ENCODE measurements at regions not wholly inside any gene's neighbourhood (a gene's known extent, or its start where the extent isn't known, plus 50 kb on each side); places are given as distances from the start of the nearest gene placed in this dataset.
"Not testable (repeated sequence)": the region's sequence is repeated elsewhere in the genome, so short reads cannot be mapped to it uniquely, and the experiment has no call there.

- not testable (repeated sequence) for DNase-seq (ENCODE audit: low read depth)
Observed at GRCh38 chr4:9110700-9111099, 59.5 kb upstream of the FAM90A26 start.

GRCh38 chr4:9103148-9103524 lies 67.1 kb upstream of the FAM90A26 start:
- not testable (repeated sequence) for DNase-seq (ENCODE audit: low read depth)

GRCh38 chr4:9102471-9103147 lies 67.6 kb upstream of the FAM90A26 start:
- DNase-seq (ENCODE audit: low read depth) = not testable (repeated sequence)

- not testable (repeated sequence) for DNase-seq (ENCODE audit: low read depth)
Observed at GRCh38 chr4:9096330-9096729, 73.9 kb upstream of the FAM90A26 start.

GRCh38 chr4:9078796-9079195 lies 91.4 kb upstream of the FAM90A26 start:
- not testable (repeated sequence) for DNase-seq (ENCODE audit: low read depth)

GRCh38 chr4:9076974-9077373 lies 93.2 kb upstream of the FAM90A26 start:
- not testable (repeated sequence) for DNase-seq (ENCODE audit: low read depth)

GRCh38 chr4:9076486-9076885 lies 93.7 kb upstream of the FAM90A26 start:
- DNase-seq (ENCODE audit: low read depth) = not testable (repeated sequence)

GRCh38 chr4:9073371-9073770 lies 96.8 kb upstream of the FAM90A26 start:
- DNase-seq (ENCODE audit: low read depth) = not testable (repeated sequence)

GRCh38 chr4:9072521-9073220 lies 97.5 kb upstream of the FAM90A26 start:
- DNase-seq (ENCODE audit: low read depth) = not testable (repeated sequence)

GRCh38 chr4:9067923-9068322 lies 102.3 kb upstream of the FAM90A26 start:
- DNase-seq (ENCODE audit: low read depth) = not testable (repeated sequence)

- DNase-seq (ENCODE audit: low read depth) = not testable (repeated sequence)
Observed at GRCh38 chr4:9063612-9064011, 106.6 kb upstream of the FAM90A26 start.

- not testable (repeated sequence) for DNase-seq (ENCODE audit: low read depth)
Observed at GRCh38 chr4:9024866-9025265, 145.3 kb upstream of the FAM90A26 start.

- DNase-seq (ENCODE audit: low read depth) = not testable (repeated sequence)
Observed at GRCh38 chr4:9009792-9010191, 138.2 kb upstream of the HMX1 start.

- not testable (repeated sequence) for DNase-seq (ENCODE audit: low read depth)
Observed at GRCh38 chr4:9008407-9008806, 136.8 kb upstream of the HMX1 start.

GRCh38 chr4:9001153-9001552 lies 129.5 kb upstream of the HMX1 start:
- not testable (repeated sequence) for DNase-seq (ENCODE audit: low read depth)

GRCh38 chr4:9000505-9001001 lies 128.9 kb upstream of the HMX1 start:
- peak; percentile 1 for DNase-seq (ENCODE audit: low read depth)

- not testable (repeated sequence) for DNase-seq (ENCODE audit: low read depth)
Observed at GRCh38 chr4:8992981-8993380, 121.3 kb upstream of the HMX1 start.

- not testable (repeated sequence) for DNase-seq (ENCODE audit: low read depth)
Observed at GRCh38 chr4:8991449-8991848, 119.8 kb upstream of the HMX1 start.

GRCh38 chr4:8990341-8990740 lies 118.7 kb upstream of the HMX1 start:
- DNase-seq (ENCODE audit: low read depth) = not testable (repeated sequence)

- DNase-seq (ENCODE audit: low read depth) = not testable (repeated sequence)
Observed at GRCh38 chr4:8985786-8986185, 114.1 kb upstream of the HMX1 start.

GRCh38 chr4:8984641-8985040 lies 113.0 kb upstream of the HMX1 start:
- not testable (repeated sequence) for DNase-seq (ENCODE audit: low read depth)

- DNase-seq (ENCODE audit: low read depth) = not testable (repeated sequence)
Observed at GRCh38 chr4:8983921-8984320, 112.3 kb upstream of the HMX1 start.

Data from RPMI7951 (cell line).